Activated T-helper 1 cell treated with Interleukin-2 at 50 U/mL for 16 hours (primary cell): ENCODE measurements at regions not wholly inside any gene's neighbourhood (a gene's known extent, or its start where the extent isn't known, plus 50 kb on each side); places are given as distances from the start of the nearest gene placed in this dataset.
"Not testable (repeated sequence)": the region's sequence is repeated elsewhere in the genome, so short reads cannot be mapped to it uniquely, and the experiment has no call there.

Source experiments
- DNase-seq: peaks from one replicate; pipeline ENCODE4 v3.0.0-alpha.2; 2020; ENCODE audit warnings: low read depth

DNA sequence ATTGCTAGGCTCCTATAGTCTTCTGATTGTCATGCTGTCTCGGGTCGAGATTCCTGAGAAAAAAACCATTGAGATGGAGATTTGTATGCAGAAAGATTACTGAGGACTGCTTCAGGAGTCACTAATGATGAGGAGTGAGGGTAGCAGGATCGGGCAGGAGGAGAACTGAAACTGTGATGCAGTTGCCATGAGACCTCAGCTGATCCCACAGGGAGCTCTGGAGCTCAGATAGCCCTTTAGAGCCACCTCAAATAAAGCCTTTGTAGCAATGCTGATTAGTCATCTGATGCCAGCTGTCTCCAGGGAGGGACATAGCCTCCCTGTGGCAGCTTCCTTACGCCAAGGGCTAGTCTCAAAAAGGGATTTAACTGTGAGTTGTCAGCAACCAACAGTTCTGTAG lies 256.9 kb downstream of the DMAC1 start:
- no peak for DNase-seq

DNA sequence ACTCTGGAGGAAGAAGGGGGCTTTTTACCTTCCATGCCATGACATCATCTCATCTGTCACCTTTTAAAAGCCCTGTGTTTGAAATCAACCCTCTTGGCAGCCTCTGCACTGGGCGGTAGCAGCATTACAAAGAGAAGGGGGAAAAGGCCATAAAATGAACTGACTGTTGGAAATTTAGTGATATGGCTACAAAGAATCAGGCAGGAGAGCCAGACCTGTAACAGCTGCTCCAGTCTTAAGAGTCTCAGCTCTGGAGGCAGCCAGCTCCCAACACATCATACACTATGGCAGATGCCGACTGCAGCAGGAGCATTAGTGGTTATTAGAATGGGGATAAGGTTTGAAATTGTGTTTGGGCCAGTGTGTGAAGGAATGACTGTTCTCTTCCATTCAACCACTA lies 257.5 kb downstream of the DMAC1 start:
- no peak for DNase-seq

DNA sequence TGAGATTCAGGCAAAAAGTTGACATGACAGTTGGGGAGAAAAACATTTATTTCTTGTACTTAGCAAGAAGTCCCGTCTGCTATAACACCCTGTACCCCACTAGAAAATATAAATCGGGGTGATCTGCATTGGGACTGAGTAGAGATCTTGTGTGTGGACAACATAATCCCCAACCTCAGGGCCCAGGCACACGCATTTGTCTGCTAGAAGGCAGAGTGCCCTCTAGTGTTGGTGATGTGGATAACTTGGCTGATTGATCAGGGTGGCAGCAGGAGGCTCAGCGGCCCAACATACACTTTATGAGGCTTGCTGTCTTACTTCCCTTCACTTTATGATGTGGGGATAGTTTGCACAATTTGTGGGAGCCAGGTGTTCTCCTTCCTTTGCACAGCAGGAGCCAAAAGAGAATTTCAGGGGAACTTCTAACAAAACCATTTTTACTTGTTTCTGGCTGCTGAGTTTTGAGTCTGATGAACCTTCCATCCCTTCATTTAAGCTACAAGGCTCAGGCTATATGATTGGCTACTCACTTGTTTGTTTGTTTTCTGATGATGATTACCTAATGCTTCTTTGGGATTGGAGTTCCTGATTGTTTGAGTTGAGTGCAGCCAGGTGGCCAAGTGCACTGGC lies 263.2 kb downstream of the DMAC1 start:
- DNase-seq, result no peak

DNA sequence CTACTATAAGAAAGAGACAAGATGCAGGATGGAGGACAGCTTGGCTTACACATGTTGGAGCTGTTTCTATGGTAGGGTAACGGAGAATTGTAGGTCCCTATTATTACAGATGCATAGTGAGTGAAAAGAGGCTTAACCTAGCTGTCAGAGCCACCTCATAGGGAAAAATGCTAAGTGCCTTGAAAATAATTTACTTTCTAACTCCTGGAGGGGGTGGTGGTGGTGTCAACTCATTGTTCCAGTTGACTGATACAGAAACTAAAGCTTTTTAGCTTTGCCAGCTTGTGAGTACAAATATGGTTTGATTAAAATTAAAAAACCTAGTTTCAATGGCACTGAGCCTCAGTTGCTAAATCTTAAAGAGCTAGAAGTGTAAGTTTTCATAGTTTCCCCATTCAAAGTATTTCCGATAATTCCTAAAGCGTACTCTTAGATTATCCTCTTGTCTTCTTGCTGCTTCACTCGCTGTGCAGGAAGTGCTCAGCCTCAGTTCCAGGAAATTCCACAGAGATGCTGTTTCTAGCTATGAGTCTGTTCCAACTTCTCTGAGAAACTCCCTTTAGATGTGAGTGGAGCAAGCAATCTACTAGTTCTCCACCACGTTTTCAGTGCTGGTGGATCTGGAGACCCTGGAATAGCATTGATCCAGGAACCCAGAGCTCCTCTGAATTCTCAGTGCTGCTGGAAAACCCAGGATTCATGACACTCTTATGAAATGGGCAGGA lies 265.2 kb downstream of the DMAC1 start:
- no peak for DNase-seq

DNA sequence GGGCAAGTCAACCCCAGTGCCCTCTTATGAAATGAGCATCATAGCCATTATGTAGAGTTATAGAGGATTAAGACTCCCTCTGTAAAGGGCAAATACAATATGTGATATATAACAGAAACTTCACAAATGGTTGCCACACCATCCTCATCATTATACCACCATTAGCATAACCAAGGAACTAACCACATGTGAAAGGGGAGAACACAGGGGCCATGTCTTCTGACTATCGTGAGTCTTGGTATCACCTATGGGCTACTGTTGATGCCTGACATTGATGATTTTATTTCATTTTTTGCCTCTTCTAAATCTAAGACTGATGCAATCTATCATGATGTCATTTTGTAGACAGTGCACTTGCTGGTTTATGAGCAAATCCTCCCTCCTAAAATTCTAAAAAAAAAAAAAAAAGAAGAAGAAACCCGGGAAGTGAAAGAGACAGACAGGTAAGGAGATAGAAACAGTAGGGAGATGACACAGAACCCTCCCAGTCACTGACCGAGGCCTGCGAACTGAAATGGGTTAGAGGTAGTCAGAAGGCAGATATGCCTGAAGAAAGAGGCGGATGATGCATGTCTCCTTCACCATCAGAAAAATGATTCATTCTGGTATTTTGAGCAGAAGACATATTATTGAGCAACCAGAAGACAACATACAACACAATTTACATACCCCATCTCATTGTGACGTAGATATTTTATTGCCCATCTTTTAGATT lies 266.0 kb downstream of the DMAC1 start:
- no peak for DNase-seq

DNA sequence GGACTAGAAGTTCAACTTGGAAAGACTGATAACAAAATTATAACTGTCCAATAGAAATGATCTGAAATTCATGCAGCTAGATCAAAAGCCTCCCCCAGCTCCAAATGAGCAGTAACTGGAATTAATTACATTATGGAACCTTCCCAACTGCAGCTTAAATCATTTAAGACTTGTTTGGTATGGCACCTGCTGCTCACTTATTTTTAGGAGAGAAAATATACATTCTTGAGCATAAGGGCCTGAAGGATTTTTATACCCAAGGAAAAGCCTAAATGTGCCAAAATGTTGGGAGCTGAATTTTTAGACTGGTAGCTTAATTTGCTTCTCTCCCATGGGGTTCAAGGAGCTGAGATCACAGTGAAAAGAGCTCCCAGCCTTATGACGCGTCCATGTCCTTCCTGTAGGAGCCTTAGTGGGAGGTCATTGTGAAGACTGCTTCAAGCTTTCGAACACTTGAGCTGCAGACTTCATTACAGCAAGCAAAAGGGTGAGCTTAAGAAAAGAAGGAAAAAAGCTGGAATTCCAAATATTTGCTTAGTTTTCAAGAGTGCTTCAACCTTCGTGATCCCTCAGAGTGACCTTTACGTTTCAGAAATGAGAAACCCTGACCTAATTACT lies 276.0 kb downstream of the DMAC1 start:
- no peak for DNase-seq

DNA sequence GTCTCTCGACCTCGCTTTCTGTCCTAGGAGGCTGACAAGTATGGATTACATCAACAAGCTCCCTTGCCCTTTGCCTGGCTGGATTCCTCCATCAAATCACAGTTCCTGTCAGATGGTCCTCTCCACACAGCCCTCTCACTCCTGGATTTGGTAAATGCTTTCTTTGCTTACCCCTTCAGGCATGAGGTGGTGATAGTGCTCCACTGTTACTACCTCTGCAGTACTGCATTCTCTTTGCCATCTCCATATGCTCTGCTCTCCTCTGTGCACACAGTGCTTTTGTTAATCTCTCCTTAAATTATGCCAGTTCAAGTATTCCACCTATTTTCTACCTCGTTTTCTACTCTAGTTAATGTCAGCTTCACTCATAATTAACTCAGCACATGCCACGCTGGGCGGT lies 279.2 kb downstream of the DMAC1 start:
- no peak for DNase-seq

DNA sequence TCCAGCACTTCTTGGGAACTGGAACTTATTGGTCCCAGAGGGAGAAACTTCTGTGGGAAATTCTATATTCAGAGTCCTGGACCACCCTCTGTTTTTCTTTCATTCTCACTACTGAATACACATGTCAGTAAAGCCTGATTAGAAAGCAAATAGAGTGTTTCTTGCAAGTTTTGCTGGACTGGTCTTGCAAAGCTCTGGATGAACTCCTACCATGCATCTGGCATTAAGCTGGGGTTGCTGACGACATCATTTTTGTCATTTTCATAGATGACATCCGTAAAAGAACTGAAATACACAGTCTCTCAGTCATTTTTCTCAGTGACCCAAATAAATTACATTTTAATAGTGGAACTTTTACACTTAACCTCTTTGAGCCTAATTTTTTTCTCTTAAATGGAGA lies 283.2 kb downstream of the DMAC1 start:
- no peak for DNase-seq

DNA sequence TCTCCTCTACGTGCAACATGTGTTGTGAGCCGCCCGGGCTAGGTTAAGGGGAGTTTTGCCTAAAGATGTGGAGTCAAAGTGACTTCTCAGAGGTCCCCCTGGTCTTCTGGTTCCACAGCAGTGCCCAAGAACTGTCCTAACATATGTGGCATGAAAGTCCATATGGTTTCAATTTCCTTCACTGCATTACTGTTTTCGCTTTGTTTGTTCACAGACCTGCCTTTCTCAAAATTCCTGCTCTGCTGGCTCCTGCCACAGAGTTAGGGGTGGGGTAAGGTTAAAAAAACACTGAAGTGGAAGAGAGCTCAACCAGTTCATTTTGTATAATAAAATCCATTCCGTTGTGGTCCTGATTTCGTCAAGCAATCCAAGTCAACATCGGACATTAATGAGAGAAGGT lies 289.4 kb downstream of the DMAC1 start:
- DNase-seq, result no peak

DNA sequence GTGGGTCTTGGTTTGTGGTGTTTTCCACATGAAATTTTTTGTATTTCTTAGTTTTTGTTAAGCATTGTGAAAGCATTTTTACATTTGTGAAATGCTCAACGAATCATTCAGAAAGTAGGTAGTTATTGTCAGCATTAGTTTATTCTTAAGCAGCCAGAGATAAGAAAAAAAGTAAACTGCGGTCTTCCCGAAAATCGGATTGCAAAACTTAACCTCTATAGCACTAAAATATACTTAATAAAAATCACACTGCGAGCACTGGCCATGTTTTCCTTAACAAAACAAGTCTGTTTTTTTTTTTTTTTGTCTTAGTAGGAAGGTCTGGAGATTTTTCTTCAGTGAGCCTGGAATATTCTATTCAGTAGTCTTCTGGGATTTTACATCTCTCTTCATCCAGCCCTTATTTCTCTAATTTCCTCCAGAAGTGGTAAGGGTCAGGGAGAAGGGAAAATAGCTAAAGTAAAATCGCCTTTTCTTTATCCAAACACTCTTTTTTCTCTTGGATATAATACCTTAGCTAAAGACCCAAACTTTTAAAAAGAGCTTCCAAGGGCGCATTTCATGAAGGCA lies 289.9 kb downstream of the DMAC1 start:
- no peak for DNase-seq

DNA sequence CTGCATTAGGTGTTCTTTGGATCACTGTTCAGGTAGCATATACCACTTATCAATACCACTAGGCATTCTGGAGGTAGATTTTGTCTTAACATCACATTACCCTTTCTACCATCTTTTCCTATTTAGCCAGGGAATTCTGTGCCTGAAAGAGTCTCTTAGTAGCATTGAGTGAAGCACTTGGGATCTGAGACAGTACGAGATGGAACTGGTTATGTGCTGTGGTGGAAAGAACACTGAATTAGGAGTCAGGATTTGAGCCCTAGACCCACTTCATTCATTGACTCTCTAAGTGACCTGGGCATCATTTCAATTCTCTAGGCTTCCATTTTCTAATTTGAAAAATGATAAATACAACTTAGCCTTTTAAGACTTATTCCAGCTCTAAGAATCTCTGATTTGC lies 291.1 kb downstream of the DMAC1 start:
- no peak for DNase-seq

DNA sequence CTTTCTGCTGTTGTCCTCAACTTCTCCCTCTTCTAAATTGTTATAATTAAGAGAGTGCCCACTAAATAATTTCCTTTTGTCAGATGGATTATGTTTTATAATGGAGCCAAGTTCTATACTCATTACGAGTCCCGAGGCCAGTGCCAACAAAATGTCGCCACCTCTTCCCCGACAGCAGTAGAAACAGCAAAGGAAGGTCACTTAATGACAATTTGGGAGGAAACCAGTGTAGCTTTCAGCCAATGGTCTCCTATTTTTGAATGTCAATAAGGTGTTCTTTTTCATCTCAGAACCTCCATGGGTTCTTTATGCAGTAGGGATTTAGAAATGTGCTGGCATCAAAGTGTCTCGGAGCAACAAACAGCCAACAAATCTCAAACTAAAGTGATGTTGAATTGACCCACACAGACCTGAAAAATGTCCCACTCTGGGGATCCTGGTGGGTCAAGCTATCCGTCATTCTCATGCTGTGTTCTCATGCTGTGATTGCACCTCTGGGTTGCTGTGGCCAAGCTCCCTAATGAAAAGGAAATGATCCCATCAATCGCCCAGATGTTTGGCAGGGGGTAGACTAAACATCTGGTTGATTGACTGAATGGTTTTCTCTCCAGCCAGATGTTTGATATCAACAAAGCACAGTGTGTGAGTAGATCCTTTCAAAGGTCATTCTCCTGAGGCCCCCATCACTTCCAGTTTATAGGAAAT lies 291.9 kb downstream of the DMAC1 start:
- no peak for DNase-seq

DNA sequence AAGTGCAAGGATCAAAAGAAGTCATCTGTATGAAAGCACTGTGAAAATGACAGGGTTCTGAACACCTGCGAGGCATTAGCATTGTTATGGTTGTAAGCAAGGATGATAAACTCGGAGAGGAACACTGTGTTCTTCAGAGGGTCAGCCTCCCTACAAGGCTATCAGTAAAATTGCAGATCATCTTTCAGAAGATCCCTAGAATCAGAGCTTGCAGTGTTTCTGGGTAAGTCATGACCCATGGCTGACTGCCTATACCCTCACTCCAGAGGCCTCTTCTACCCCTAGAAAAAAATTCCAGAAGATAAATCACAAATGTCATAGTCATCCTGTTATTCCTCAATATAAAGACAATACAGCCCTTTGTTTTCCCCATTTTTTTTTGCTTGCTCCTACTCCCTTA lies 292.6 kb downstream of the DMAC1 start:
- DNase-seq, result no peak

DNA sequence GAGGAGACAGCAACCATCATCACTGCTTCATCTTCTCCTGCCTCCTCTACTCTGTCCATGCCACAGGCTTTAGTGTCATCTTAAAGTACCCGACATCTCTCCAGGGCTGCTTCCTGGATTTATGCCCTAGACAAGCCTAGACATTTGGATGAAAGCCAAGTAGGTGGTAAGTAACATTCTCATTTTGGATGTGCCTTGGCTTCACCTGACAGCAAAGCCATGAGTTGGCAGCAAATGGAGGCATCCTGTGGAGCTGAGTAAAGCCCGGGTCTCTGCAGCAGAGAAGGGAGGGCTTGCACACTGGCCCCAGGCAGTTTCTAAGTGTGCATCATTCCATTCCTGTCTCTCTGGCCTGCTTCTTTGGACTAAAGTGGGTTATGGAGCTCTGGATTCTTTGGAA lies 299.1 kb downstream of the DMAC1 start:
- no peak for DNase-seq

DNA sequence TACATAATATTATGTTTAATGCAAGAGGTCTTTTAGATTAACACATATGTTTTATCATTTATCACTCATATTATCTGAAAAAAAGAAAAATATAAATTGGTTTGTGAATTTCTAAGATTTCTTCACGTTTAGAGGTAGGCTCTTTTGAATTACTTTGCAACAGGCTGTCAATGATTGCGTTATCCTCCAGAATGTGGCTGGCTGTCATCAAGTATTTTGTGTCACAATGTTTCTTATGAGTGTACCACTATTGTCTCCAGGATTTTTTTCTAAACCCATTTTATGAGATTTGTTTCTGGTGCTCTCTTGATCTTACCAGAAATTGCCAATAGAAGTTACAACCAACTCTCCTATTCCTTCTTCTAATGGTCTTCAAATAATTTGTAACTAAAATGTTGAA lies 307.9 kb downstream of the DMAC1 start:
- no peak for DNase-seq

DNA sequence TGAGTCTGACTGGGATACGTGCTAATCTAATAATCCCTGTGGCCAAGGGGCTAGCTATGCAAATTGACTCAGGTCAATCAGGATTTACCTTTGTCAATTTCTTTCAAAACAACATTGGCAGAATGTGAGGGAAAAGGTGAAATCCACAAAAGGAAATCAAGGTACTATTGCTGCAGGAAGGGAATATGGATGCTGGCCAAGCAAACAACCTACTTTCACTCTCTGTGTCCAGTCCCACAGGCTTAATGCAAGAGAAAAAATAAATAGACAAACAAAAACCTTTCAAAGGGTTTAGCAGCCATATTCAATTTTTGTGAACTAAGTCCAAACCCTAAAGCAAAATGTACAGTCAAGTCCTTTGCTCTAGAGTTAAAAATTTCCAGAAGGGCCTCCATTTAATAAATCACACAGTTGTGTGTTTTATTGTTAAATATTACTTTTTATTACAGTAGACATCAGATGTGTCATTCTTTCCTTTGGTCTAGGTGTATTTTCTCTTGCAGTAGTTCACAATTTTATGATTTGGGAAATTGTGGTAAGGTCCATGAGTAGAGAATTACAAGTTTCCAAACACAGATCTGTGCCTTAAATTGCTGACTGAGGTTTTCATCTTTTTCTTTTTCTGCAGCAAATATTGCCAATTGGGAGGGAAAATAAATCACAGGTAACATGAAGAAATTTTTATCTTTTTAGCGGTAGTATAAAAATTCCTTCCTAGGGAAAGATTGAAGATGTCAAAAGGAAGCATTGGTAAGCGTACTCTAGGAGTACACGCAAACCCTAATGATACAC lies 309.1 kb downstream of the DMAC1 start:
- no peak for DNase-seq

DNA sequence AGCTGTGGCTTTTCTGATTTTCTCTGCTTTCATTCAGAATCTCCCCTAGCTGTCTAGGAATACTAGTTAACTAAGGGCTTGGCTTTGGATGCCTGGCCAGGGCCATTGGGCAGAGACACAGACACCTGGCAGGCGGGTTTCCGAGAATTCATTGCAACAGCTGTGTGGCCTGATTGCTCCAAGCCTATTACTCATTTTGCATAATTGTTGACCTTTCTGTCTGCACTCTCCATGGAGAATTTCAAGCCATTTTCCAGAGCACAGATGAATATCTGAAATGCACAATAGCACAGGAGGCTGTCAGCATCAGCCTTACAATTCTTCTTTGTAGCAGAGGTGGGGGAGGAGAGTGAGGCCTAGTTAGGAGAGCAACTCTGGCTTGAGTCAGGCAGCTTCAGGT lies 310.5 kb downstream of the DMAC1 start:
- no peak for DNase-seq

DNA sequence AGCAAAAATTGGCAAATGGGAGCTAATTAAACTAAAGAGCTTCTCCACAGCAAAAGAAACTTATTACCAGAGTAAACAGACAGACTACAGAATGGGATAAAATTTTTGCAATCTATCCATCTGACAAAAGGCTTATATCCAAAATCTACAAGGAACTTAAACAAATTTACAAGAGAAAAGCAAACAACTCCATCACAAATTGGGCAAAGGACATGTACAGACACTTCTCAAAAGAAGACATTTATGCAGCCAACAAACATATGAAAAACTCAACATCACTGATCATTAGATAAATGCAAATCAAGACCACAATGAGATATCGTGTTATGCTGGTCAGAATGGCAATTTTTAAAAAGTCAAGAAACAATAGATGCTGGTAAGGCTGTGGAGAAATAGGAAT lies 315.6 kb downstream of the DMAC1 start:
- DNase-seq, result not testable (repeated sequence)

DNA sequence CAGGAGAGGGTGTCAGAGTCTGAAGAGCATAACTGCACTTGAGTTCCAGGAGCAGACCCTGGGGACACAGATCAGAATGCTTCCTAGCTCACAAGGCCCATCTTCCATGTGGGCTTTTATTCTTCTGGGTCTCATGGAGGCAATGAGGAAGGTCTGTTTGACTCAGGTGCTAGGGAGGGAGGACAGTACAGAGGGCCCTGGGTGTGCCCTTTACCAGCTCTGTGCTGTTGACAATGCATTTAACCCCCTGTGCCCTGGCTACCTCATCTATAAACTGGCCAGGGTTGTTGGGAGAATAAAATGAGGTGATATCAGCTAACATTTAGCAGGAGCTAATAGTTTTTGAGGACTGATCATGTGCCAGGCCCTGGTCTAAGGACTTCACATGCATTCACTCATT lies 318.0 kb downstream of the DMAC1 start:
- DNase-seq, result no peak

DNA sequence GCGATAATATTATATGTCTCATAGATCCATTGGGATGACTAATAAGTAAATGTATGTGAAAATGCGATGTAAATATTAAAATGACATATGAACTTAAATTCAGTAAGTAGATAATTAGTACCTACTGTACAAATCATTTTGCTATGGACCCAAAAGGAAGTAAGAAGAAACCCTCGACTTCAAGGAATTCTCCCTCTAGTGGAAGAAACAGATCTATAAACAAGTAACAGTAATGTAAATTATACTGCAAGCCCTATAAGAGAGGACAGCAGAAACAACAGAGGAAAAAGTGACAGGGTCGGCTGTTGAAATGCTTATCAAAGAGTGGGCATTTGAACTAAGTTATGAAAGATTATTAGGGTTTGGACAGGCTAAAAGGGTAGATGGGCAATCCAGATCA lies 320.3 kb downstream of the DMAC1 start:
- DNase-seq, result no peak

DNA sequence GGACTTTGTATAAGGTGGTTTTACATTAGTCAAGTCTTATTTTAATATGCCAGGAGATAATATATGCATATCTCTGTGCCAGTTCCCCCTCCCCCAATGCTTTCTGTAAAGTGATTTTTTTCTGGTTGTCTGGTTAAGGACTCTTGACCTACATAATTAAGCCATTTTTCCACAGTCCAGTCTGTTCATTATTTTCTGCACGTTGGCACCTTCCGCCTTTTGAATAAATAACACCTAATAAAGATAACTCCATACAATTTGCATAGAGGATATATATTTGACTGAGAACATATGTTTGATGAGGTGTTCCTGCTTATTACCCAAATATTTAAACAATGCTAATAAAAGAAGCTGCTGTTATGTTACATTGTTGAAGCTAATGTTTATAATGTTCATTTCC lies 320.9 kb downstream of the DMAC1 start:
- no peak for DNase-seq
